ENCODE measurements at regions not wholly inside any gene's neighbourhood (a gene's known extent, or its start where the extent isn't known, plus 50 kb on each side); places are given as distances from the start of the nearest gene placed in this dataset.

- no peak overlapping the region for H3K9ac ChIP-seq (ENCODE audit: control insufficient read depth, extremely low read depth, insufficient read depth, low read length)
- H3K9me1 ChIP-seq (ENCODE audit: control insufficient read depth, extremely low read depth, insufficient read depth, low read length): no peaks in the 10 kb centered on the region
- no peaks in the 10 kb centered on the region for H3K9me3 ChIP-seq (ENCODE audit: control insufficient read depth, low read depth, low read length)
- H3K27me3 ChIP-seq (ENCODE audit: control insufficient read depth, extremely low read depth, insufficient read depth, low read length): no peaks in the 10 kb centered on the region
- H3K27ac ChIP-seq (ENCODE audit: control insufficient read depth, insufficient read depth, low read length): no peak overlapping the region
- no peak overlapping the region for H3K4me3 ChIP-seq (ENCODE audit: control insufficient read depth in 2 of 3, extremely low read depth in 1 of 3, insufficient read depth in 2 of 3, low read depth in 1 of 3, low read length in 3 of 3)
- H3K79me2 ChIP-seq (ENCODE audit: control insufficient read depth, insufficient read depth, low read length): no peaks in the 10 kb centered on the region
- peaks cover 25% of the 10 kb centered on the region for H3K4me1 ChIP-seq (ENCODE audit: control insufficient read depth, extremely low read depth, insufficient read depth, low read length)
- no peak overlapping the region for H2AFZ ChIP-seq (ENCODE audit: control insufficient read depth, low read length)
- FAIRE-seq: no peak
- H4K20me1 ChIP-seq (ENCODE audit: control insufficient read depth, extremely low read depth, insufficient read depth, low read length): no peaks in the 10 kb centered on the region
- H3K36me3 ChIP-seq (ENCODE audit: control insufficient read depth in 2 of 2, extremely low read depth in 1 of 2, insufficient read depth in 2 of 2, low read length in 2 of 2): no peaks in the 10 kb centered on the region
- dilution Hi-C loops (cut with MboI; ENCODE audit: extremely low pct_ligation_motif_present, low sequenced_read_pairs): no loop called here
- H3K4me2 ChIP-seq (ENCODE audit: control insufficient read depth, extremely low read depth, insufficient read depth, low read depth, low read length): no peak overlapping the region
- TF ChIP-seq CTCF (optimal IDR thresholded peaks at IDR 0.05 in 1 of 3, IDR thresholded peaks at IDR 0.05 in 1 of 3, conservative IDR thresholded peaks at IDR 0.05 in 1 of 3; ENCODE audit: extremely low read depth in 1 of 3, insufficient read depth in 2 of 3, low read length in 3 of 3) (no peak), EZH2 (IDR thresholded peaks at IDR 0.05; ENCODE audit: low read length) (no peak)
- DNase-seq (ENCODE audit: low read depth, low spot score): no peak
Observed at GRCh38 chr5:67876371-67876770, 339.2 kb upstream of the PIK3R1 start.

- no peaks in the 10 kb centered on the region for H3K27me3 ChIP-seq (ENCODE audit: control insufficient read depth, extremely low read depth, insufficient read depth, low read length)
- no peaks in the 10 kb centered on the region for H3K9me1 ChIP-seq (ENCODE audit: control insufficient read depth, extremely low read depth, insufficient read depth, low read length)
- H3K36me3 ChIP-seq (ENCODE audit: control insufficient read depth in 2 of 2, extremely low read depth in 1 of 2, insufficient read depth in 2 of 2, low read length in 2 of 2): no peaks in the 10 kb centered on the region
- DNase-seq (ENCODE audit: low read depth, low spot score) (no peak), FAIRE-seq (no peak)
- no peak overlapping the region for H2AFZ ChIP-seq (ENCODE audit: control insufficient read depth, low read length)
- dilution Hi-C loops (cut with MboI; ENCODE audit: extremely low pct_ligation_motif_present, low sequenced_read_pairs): no loop called here
- no peak overlapping the region for H3K27ac ChIP-seq (ENCODE audit: control insufficient read depth, insufficient read depth, low read length)
- no peak overlapping the region for H3K9ac ChIP-seq (ENCODE audit: control insufficient read depth, extremely low read depth, insufficient read depth, low read length)
- TF ChIP-seq EZH2 (IDR thresholded peaks at IDR 0.05; ENCODE audit: low read length) (no peak), CTCF (optimal IDR thresholded peaks at IDR 0.05 in 1 of 3, IDR thresholded peaks at IDR 0.05 in 1 of 3, conservative IDR thresholded peaks at IDR 0.05 in 1 of 3; ENCODE audit: extremely low read depth in 1 of 3, insufficient read depth in 2 of 3, low read length in 3 of 3) (no peak)
- H3K4me2 ChIP-seq (ENCODE audit: control insufficient read depth, extremely low read depth, insufficient read depth, low read depth, low read length): no peak overlapping the region
- H3K4me3 ChIP-seq (ENCODE audit: control insufficient read depth in 2 of 3, extremely low read depth in 1 of 3, insufficient read depth in 2 of 3, low read depth in 1 of 3, low read length in 3 of 3): no peak overlapping the region
- no peaks in the 10 kb centered on the region for H4K20me1 ChIP-seq (ENCODE audit: control insufficient read depth, extremely low read depth, insufficient read depth, low read length)
- H3K4me1 ChIP-seq (ENCODE audit: control insufficient read depth, extremely low read depth, insufficient read depth, low read length): peaks cover 17% of the 10 kb centered on the region
- H3K79me2 ChIP-seq (ENCODE audit: control insufficient read depth, insufficient read depth, low read length): no peaks in the 10 kb centered on the region
- H3K9me3 ChIP-seq (ENCODE audit: control insufficient read depth, low read depth, low read length): no peaks in the 10 kb centered on the region
Observed at GRCh38 chr5:67875601-67876000, 340.0 kb upstream of the PIK3R1 start.
